Gastroesophageal sphincter (tissue), 3 donors: ENCODE measurements at regions not wholly inside any gene's neighbourhood (a gene's known extent, or its start where the extent isn't known, plus 50 kb on each side); places are given as distances from the start of the nearest gene placed in this dataset.

Experiments
- CTCF ChIP-seq, 4 experiments: fragments of 200-600 bp in 2 of 4; fragments of 450-650 bp in 2 of 4; sonication (generic) in 1 of 4; IDR thresholded peaks; one replicate each; pipeline ENCODE4 v1.5.1; 2017 to 2019; ENCODE audit warnings: antibody characterized with exemption in 4 of 4, mild to moderate bottlenecking in 2 of 4, moderate library complexity in 2 of 4
- EP300 ChIP-seq: sonication (generic); formaldehyde crosslinking; IDR thresholded peaks from one replicate; pipeline ENCODE4 v1.6.1; 2017; ENCODE audit warnings: antibody characterized with exemption, mild to moderate bottlenecking
- POLR2A ChIP-seq, 2 donors: fragments of 450-650 bp; IDR thresholded peaks; one replicate each; pipeline ENCODE4 v1.6.1; 2017; ENCODE audit warnings: antibody characterized with exemption in 2 of 2, mild to moderate bottlenecking in 2 of 2, moderate library complexity in 1 of 2

GRCh38 chr5:106523852-106524251, 1146.9 kb downstream of the EFNA5 start:
- TF ChIP-seq POLR2A (IDR thresholded peaks at IDR 0.05) (no peak), CTCF (IDR thresholded peaks at IDR 0.05) (no peak), EP300 (no peak)
